OCI-LY1 (cell line): ENCODE measurements at regions not wholly inside any gene's neighbourhood (a gene's known extent, or its start where the extent isn't known, plus 50 kb on each side); places are given as distances from the start of the nearest gene placed in this dataset.

ENCODE experiments used
- CTCF ChIP-seq: fragments of 200-600 bp; sonication (generic), shearing (Covaris generic); IDR thresholded peaks from 2 replicates; pipeline ENCODE4 v1.5.1; 2017; ENCODE audit warnings: mild to moderate bottlenecking, antibody characterized with exemption, low read length, moderate library complexity, mixed read lengths
- EZH2 ChIP-seq: fragments of 200-600 bp; sonication (generic), shearing (Covaris generic); IDR thresholded peaks from 2 replicates; pipeline ENCODE4 v1.8.0; 2017; ENCODE audit warnings: borderline replicate concordance, mixed run types, mild to moderate bottlenecking, antibody characterized with exemption, low read length, moderate library complexity, mixed read lengths

GRCh38 chr10:59085054-59085453 is 91.4 kb upstream of the PHYHIPL start:
- no peak for TF ChIP-seq EZH2
- no peak for TF ChIP-seq CTCF
